Forelimb muscle (tissue), 1 donor: ENCODE measurements at regions not wholly inside any gene's neighbourhood (a gene's known extent, or its start where the extent isn't known, plus 50 kb on each side); places are given as distances from the start of the nearest gene placed in this dataset.
"Not testable (repeated sequence)": the region's sequence is repeated elsewhere in the genome, so short reads cannot be mapped to it uniquely, and the experiment has no call there.

Experiments
- DNase-seq: peaks from one replicate; pipeline ENCODE4 v3.0.0-alpha.2; 2013; ENCODE audit warnings: low read depth

DNA sequence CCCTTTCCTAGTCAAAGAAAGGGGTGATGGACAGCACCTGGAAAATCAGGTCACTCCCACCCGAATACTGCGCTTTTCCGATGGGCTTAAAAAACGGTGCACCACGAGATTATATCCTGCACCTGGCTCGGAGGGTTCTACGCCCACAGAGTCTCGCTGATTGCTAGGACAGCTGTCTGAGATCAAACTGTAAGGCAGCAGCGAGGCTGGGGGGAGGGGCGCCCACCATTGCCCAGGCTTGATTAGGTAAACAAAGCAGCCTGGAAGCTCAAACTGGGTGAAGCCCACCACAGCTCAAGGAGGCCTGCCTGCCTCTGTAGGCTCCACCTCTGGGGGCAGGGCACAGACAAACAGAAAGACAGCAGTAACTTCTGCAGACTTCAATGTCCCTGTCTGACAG is 783.4 kb downstream of the NSUN3 start:
- not testable (repeated sequence) for DNase-seq

DNA sequence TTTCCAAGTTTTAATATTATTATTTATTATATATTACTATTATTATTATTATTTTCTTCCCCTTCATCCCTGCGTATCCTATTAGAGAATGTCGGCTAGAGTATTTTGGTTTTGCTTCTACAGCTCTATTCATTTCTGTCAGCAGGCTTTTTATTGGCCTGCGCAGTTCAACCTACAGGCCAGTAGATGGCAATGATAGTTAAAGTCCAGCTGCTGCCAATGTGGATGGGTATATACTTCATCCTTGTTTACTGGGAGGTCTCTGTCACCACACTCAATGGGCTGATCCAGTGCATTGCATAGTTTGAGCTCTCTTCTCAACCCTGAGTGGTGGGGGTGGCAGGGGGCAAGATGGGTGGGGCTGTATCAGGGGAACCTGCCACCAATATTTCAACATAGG is 799.8 kb downstream of the NSUN3 start:
- DNase-seq = no peak

DNA sequence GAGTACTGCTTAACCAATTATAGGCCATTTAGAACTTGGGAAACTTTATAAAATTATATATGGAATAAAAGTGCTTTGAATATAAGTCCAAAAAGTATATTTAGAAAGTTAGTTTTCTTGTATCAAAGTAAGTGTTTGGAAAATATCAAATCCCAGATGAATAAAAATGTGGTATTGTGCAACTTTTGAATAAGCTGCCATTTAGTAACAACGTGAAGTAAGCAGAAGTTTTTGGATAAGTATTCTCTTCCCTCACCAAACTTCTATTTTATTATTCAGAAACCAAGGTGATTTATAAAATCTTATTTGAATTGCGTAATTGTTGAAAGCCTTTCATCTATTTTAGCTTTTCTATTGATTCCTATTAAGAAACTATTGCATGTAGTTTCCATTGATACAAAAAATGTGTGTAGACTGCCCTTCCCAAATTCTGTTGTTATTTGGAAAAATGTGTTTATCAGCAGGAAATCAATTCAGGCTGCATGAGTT is 806.2 kb downstream of the NSUN3 start:
- DNase-seq = no peak

DNA sequence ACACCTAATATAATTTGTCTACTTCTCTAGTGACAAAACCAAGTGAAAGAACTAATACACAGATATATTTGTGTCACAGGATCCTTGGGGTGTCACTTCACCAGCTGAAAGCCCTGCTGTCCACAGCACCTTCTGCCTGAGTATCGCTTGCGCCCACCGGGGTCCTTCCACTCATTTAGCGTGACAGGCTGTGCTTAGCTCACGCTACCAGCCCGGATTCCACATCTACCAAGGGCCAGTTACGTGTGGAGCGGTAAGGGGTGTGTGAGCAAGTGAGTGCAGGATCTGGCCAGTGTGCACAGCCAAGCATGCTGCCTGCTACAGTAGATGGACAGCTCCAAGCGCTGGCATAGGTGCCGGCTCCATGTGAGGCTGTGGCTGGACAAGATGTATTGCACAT is 810.9 kb downstream of the NSUN3 start:
- DNase-seq = no peak

DNA sequence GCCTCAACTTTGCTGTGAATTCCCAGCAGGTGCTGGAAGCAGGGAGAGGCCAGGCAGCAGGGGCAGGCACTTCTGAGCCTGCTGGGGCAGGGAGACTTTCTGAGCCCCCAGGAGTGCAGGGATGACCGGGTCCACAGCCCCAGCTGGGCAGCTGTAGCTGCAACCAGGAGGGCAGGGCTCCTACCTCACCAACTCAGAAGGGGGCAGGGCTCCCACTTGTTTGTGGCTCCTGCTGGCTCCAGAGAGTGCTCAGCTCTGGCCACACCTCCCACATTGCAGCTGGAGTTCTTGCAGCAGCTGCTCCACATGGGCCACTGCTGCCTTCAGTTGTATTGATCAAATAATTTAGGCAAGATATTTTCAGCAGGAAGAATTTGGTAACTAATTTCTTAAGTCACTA is 812.3 kb downstream of the NSUN3 start:
- no peak for DNase-seq

DNA sequence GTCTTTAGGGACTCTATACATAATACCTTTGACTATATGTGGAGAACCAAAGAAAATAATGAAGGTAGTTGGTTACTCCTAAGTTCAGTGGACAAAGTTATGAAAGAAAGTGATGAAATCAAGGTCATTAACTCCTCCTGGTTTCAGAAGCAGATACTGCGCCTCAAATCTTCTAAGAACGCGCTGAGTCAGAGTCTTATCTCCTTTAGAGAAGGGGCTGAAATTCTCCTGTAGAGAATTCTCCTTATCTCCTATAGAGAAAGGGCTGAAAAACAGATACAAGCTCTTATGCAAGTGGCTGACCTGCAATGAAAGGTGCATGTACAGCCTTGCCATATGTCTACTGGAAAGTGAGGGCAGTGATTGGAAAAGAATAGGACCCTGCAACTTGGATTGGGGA is 824.2 kb downstream of the NSUN3 start:
- DNase-seq = no peak

DNA sequence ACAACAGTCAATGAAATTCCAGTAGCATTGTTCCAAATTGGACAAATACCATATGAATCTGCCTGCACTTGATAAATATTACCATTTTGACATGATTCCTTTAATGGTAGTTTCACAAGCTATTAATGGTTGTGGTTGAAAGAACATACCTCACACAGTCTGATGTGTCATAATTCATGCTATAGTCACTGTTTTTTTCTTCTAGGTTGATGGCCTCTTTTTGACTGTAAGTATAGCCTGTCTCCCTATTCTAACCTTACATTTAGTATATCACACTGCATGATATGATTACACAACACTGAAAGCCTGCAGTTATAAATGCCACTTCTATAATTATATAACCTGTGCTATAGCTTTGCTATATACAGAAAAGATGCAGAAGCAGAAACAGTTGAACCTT is 834.1 kb downstream of the NSUN3 start:
- no peak for DNase-seq

DNA sequence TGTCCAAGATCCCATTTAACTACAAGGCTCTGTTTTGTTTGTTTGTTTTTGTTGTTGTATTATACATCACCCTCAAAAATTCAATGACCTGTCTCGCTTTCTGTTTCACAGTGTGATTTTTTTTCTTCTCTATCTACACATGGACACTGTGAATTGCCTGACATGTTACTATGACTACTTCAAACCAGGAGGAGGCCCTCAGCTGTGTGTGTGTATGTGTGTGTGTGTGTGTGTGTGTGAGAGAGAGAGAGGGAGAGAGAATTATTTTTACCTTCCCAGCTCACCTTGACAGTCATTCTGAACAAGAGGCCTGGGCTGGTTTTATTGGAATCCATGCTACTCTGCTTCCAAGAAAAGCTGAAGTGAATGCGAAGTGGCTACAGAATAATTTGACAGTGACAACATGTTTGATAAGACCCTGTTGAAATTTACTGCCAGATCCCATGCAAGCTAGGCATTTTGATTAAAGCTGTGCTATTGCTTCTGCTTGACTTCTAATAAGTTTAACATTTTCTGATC is 841.4 kb downstream of the NSUN3 start:
- no peak for DNase-seq

DNA sequence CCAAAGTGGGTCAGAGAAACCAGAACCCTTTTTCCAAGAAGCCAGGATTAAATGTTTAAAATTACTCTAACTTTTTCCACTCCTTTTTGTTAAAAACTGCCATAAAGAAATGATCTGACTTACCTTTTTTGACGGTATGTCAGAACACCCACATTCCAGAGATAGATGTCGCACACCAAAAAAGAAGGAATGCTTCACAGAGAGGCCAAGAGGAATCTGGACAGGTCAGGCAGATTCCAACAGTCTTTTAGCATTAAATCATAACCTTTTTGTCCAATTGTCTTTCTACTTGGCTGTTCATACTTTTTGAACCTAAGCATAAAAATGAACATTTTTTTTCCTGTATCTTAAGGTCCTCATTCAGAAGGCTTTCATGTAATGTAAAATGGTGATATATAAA is 846.9 kb downstream of the NSUN3 start:
- no peak for DNase-seq

DNA sequence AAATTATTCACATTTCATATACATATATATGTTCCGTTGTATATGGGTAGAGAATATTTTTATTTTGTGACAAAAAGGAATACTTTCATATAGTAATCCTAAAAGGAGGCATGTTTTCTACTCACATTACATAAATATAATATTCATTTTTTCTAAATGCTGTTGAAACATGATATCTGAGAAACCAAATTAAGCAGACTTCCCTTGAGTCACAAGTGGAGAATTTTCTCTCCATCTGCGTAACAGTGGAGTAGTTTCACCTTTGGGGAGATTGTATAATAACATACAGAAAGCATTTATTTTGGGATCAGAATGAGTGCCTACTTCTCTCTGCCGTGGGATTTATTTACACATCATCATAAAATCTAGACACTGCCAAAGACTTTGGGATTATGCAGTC is 849.8 kb downstream of the NSUN3 start:
- DNase-seq = no peak

DNA sequence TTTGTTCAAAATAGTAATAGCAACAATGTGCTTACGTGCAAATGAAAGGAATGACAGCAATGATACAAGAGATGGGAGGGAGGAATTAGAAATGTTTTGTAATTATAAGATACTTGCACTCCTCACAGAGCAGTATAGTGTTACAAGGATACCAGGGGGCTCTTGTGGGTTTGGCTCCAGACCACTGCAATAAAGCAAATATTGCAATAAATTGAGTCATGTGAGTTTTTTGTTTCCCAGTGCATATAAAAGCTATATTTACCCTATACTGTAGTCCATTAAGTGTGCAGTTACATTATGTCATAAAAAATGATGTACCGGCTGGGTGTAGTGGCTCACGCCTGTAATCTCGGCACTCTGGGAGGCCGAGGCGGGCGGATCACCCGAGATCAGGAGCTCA is 864.3 kb downstream of the NSUN3 start:
- no peak for DNase-seq

DNA sequence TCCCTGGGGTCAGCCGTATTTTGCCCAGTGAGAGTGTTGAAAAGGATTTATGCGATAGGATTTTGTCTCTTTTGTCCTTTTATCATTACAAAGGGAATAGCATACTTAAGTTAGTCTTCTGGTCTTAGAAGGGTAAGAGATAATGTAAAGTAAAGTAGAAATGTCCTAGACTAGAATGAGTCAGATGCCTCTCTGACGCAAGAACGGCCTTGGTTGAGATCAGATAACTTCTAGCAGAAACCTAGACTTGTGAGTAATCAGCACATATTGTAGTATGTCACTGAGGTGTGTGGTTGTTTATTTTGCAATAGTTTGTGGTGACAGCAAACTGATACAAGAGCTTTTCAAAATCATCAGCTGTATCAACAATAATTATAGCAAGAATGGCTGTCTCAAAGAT is 866.1 kb downstream of the NSUN3 start:
- no peak for DNase-seq

DNA sequence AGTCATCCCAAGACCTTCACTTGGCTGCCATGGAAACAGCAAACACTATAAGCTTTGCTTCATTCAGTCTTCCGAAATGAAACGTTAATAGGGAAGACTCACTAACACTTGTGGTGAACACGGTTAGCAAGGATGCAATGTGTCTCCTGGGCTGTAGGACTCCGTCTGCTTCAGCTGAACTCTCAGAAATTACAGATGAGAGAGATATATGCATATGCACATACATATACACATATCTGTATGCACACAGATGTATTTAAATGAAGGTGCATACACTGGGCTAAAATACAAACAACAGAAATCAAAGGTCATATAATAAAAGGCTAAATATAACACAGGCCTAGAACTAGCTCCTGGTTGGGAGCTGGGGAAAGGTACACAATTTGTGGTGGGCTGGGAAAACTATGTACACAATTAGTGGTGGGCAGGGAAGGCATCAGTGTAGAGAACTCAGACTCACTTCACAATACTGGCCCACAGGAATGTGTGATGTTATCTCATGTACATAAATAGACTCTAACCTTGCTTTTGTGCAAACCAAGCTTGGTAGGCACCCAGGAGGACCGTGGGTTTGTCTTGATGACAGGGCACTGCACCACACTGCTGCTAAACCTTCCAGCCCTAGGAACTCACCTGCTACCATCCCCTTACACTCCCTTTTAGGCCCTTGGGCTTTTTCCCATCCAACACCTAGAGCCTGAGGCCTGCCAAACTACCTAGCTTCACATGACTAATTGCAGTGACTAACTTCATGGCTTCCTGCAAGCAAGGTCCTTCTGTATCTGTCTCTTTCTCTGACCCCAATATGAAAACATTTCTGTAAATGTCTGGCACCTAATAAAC is 873.1 kb downstream of the NSUN3 start:
- DNase-seq = no peak

DNA sequence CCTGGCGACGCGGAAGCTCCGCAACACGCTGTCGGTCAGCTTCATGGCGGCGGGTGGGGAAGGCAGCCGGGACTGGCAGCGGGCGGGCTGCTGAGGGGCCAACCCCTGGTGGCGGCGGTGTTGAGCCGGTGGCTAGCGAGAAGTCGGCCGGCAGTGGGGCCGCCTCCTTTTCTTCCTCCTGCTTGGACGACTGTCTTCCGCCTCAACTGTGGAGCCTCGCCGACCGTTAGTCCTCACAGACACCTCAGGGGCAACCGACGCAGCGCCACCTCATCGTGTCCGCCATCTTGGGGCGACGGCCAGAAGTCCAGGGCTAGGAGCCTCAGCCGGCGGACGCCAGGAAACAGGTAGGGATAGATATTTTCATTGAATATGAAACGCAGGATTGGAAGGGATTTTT is 875.1 kb downstream of the NSUN3 start:
- no peak for DNase-seq

DNA sequence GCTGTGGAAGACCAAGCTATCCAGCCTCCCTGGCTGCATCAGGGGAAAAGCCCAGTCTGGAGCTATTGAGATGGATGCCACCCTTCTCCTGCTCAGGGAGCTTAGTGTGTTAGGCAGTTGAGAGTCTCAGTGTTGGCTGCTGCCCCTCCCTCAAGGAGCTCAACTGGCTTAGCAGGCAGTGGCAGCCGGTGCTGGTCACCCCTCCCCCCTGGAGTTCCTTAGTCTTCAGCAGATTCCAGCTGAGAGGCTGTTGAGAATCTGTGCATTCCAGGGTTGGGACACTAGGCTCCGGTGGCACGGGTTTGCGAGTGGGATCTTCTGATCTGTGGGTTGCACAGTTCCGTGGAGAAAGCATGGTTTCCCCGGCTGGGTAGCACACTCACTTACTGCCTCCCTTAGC is 883.8 kb downstream of the NSUN3 start:
- DNase-seq = no peak

DNA sequence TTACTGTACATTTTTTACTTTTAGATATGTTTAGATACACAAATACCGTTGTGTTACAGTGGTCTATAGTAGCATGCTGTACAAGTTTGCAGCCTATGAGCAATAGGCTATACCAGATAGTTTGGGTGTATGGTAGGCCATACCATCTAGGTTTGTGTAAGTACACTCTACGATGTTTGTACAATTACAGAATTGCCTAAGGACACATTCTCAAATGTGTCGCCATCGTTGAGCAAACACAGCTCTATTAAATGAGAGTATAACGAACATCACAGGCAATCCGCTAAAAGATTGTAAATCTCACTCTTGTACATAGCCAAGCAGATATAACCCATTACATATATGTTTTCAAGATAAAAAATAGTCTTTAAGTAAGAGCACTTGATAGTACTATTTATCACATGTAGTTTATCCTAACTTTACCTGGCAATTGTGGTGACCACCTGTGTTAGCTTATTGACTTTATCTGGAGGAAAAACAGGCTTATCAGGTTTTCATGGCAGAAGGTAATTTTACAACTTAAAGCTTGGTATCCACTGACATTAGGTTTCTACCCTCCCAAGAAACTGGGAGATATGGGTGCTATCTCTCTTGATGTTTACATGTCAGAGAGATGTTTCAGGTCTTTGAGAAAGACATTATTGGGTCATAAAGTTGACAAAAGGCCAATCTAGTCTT is 898.7 kb downstream of the NSUN3 start:
- DNase-seq = no peak

DNA sequence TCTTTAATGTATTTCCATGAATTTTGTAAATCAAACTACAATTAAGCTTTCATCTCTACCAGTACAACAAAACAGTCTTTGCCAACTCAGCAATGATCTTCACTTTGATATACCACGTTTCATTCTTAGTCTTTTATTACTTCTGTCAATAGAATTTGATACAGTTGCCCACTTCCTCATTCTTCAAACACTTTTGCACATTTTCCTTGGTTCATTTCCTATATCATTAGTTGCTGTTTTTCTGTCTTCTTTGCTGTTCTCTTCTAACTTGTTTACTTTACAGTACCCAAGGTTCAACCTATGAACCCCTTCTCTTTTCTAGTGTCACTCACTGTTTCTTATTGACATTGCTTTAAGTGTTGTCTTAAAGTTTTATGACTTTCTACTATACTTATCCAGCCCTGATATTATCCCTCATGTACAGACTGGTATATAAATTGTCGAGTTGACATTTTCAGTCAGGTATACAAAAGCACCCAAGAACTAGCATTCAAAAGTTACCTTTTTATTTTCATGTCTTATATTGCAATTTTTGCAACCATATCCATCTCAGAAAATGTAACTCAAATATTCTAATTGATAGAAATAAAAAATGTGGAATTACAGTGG is 903.1 kb downstream of the NSUN3 start:
- no peak for DNase-seq

DNA sequence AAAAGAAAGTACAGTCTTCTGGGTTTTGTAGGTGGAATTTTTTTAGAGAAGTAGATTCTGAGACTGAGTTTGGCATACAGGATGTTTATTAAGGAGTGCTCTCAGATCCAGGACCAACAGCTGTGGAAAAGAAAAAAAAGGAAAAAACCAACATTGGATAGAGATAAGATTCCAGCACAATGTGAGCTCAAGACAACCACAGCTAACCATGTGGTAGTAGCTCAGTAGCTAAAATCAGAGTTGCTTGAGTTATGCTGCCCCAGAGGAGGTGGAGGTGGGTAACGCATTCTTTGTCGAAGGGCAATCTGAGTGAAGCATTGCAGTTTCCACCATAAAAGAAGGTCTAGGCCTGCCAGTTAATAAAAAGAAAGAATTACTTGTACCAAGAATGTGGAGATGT is 904.3 kb downstream of the NSUN3 start:
- no peak for DNase-seq

DNA sequence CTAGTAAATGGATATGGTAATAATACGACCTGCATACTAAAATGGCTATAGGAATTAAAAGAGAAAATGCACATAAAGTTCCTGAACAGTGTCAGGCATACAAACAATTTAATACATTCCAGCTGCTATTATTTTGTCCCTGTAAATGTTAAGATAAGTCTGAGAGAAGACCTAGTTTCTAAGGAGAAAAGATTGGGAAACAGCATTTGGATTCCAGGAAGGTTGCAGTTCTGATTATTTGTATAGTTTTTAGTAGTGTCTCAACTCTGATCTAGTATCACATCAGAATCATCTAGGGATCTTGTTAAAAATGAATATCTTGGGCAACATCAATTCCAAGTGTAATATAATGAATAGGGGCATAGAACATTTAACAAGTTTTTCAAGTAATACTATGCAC is 905.7 kb downstream of the NSUN3 start:
- no peak for DNase-seq

DNA sequence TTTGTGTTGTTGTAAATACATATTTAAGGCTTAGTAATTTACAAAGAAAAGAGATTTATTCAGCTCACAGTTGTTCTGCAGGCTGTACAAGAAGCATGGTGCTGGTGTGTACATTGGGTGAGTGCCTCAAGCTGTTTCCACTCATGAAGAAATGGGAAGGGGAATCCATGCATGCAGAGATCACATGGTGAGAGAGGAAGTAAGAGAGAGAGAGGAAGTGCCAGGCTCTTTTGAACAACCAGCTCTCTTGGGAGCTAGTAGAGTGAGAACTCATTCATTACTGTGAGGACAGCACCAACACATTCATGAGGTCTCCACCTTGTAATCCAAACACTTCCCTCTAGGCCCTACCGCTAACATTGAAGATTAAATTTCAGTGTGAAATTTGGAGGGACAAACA is 909.2 kb downstream of the NSUN3 start:
- DNase-seq = no peak

DNA sequence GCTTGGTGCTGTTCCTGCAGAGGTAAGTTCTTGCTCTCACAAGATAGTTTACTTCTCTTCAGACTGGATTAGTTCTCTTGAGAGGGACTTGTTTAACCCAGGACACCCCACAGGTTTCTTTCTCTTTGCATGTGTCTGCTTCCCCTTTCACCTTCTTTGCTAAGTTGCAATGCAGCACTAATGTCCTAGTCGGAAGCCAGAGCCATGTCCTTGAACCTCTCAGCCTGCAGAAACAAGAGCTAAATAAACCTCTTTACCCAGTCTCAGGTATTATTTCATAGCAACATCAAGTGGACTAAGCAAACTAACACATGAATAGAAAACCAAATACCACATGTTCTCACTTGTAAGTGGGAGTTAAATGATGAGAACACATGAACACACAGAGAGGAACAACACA is 915.2 kb downstream of the NSUN3 start:
- DNase-seq = no peak

DNA sequence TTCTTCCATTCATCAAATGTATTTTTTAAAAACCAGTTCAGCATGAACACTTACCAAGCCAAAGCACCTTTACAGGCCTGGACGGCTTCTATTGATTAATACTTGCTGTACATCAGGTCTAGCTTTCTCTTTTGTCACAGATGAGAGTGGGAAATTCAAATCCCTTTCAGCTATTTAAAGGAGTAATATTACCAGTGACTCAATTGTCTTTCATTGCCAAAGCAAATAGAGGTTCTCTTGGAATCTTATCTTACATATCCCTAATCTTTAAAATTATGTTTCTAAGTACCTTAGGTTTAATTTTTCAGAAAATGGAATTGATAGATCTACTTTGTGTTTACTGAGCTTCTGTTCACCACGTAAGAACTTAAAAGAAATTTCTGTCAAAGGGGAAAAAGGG is 922.9 kb downstream of the NSUN3 start:
- no peak for DNase-seq
